Gastroesophageal sphincter (tissue), 4 donors: ENCODE measurements at regions not wholly inside any gene's neighbourhood (a gene's known extent, or its start where the extent isn't known, plus 50 kb on each side); places are given as distances from the start of the nearest gene placed in this dataset.
"Not testable (repeated sequence)": the region's sequence is repeated elsewhere in the genome, so short reads cannot be mapped to it uniquely, and the experiment has no call there.

Experiments
- ATAC-seq: fragments of 150-250 bp; one replicate; pipeline ENCODE4 v1.9.1; 2016; ENCODE audit warnings: mild to moderate bottlenecking, moderate library complexity
- H3K27ac ChIP-seq, 4 donors: fragments of 200-600 bp; sonication (generic) in 3 of 4; 1 replicate in 3 of 4; 2 replicates in 1 of 4; pipeline ENCODE4 v1.5.1; 2016 to 2019
- H3K27me3 ChIP-seq: fragments of 200-600 bp; sonication (generic); one replicate; pipeline ENCODE4 v1.5.1; 2019
- H3K36me3 ChIP-seq, 2 donors: fragments of 200-600 bp; sonication (generic); one replicate each; pipeline ENCODE4 v1.5.1; 2019; ENCODE audit warnings: control low read depth in 1 of 2
- H3K4me1 ChIP-seq, 3 donors: fragments of 200-600 bp; sonication (generic); 1 replicate in 2 of 3; 2 replicates in 1 of 3; pipeline ENCODE4 v1.5.1; 2016 to 2019; ENCODE audit warnings: control low read depth in 2 of 3
- H3K4me3 ChIP-seq, 2 donors: fragments of 200-600 bp; sonication (generic); one replicate each; pipeline ENCODE4 v1.5.1; 2019; ENCODE audit warnings: mild to moderate bottlenecking in 1 of 2, moderate library complexity in 1 of 2
- H3K9me3 ChIP-seq, 3 donors: fragments of 200-600 bp; sonication (generic); one replicate each; pipeline ENCODE4 v1.5.1; 2017 to 2019; ENCODE audit warnings: control low read depth in 2 of 3
- EP300 ChIP-seq: sonication (generic); formaldehyde crosslinking; IDR thresholded peaks from one replicate; pipeline ENCODE4 v1.6.1; 2017; ENCODE audit warnings: antibody characterized with exemption, mild to moderate bottlenecking
- POLR2A ChIP-seq, 2 donors: fragments of 450-650 bp; IDR thresholded peaks; one replicate each; pipeline ENCODE4 v1.6.1; 2017; ENCODE audit warnings: antibody characterized with exemption in 2 of 2, mild to moderate bottlenecking in 2 of 2, moderate library complexity in 1 of 2
- POLR2AphosphoS5 ChIP-seq: sonication (generic); formaldehyde crosslinking; IDR thresholded peaks from one replicate; pipeline ENCODE4 v1.6.1; 2017; ENCODE audit warnings: antibody characterized with exemption
- WGBS, 2 donors: methylation state at CpG; one replicate each; pipeline ENCODE4 v1.1.5; 2018; ENCODE audit warnings: low coverage in 1 of 2; 5-methylcytosine and 5-hydroxymethylcytosine counted together
- TF ChIP-seq, protein P1 (sequence below), 4 experiments: fragments of 200-600 bp in 2 of 4; fragments of 450-650 bp in 2 of 4; sonication (generic) in 1 of 4; IDR thresholded peaks; one replicate each; pipeline ENCODE4 v1.5.1; 2017 to 2019; ENCODE audit warnings: antibody characterized with exemption in 4 of 4, mild to moderate bottlenecking in 2 of 4, moderate library complexity in 2 of 4

DNA sequence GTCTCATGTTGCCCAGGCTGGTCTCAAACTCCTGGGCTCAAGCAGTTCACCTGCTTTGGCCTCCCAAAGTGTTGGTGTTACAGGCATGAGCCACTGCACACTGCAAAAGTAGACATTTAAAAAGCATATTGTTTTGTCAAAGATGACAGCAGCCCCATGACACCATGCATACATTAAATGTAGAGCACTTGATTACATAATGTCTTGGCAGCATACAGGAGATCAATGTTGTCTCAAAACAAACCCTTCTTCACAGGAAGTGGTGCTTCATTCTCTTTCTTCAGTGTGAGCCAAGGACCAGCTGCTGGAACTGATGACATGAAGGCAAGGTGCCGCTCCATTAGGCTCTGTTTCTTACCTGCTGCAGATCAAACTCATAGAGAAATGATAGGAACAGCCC, 218.4 kb downstream of the KLF6 start:
- H3K4me1 ChIP-seq = peaks cover 0 to 8% (median 0%) of the 10 kb centered on the region in 3 donors
- H3K27me3 ChIP-seq = no peaks in the 10 kb centered on the region
- no peak overlapping the region for H3K4me3 ChIP-seq
- peaks cover 0 to 5% (median 0%) of the 10 kb centered on the region in 3 donors for H3K9me3 ChIP-seq
- no peak for ATAC-seq
- H3K36me3 ChIP-seq = no peaks in the 10 kb centered on the region
- 92 to 100% methylated on average over 1 of the region's 1 CpG for WGBS, 2 donors
- TF ChIP-seq EP300 (no peak), POLR2A (IDR thresholded peaks at IDR 0.05) (no peak), POLR2AphosphoS5 (no peak)
- TF ChIP-seq, protein P1, sequence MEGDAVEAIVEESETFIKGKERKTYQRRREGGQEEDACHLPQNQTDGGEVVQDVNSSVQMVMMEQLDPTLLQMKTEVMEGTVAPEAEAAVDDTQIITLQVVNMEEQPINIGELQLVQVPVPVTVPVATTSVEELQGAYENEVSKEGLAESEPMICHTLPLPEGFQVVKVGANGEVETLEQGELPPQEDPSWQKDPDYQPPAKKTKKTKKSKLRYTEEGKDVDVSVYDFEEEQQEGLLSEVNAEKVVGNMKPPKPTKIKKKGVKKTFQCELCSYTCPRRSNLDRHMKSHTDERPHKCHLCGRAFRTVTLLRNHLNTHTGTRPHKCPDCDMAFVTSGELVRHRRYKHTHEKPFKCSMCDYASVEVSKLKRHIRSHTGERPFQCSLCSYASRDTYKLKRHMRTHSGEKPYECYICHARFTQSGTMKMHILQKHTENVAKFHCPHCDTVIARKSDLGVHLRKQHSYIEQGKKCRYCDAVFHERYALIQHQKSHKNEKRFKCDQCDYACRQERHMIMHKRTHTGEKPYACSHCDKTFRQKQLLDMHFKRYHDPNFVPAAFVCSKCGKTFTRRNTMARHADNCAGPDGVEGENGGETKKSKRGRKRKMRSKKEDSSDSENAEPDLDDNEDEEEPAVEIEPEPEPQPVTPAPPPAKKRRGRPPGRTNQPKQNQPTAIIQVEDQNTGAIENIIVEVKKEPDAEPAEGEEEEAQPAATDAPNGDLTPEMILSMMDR (IDR thresholded peaks at IDR 0.05) = no peak
- no peak overlapping the region for H3K27ac ChIP-seq

DNA sequence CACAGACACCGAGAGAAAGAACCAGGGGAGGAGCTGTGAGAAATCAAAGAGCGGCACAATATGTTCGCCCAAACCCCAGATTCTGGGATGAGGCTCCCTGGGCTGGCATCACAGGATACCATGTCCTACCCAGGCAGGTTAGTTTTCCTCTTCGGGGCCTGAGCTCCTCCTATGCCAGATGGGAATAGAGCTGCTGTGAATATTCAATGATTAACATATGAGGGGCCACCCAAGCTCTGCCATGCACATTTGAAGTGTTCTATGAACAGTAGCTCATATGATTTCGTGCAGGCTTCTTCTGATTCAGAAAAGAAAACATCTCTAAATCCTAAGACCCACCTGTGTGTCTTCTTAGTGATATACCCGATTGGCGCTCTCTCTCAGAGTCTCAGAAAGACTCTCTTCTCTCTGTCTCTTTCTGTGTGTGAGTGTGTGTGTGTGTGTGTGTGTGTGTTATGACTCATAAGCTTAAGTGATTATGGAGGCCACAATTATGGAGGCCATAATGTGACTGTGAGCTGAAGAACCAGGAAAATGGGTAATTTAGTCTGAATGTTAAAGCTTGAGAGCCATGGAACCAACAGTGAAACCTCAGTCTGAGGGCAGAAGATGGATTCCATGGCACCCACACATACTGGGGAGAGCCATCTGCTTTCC, 220.5 kb downstream of the KLF6 start:
- Histone ChIP-seq H3K4me3 (no peak overlapping the region), H3K9me3 (peaks cover 0 to 5% (median 0%) of the 10 kb centered on the region in 3 donors), H3K36me3 (no peaks in the 10 kb centered on the region), H3K4me1 (no peaks in the 10 kb centered on the region), H3K27ac (no peak overlapping the region), H3K27me3 (no peaks in the 10 kb centered on the region)
- TF ChIP-seq EP300 = no peak
- no peak for TF ChIP-seq POLR2A (IDR thresholded peaks at IDR 0.05)
- no peak for TF ChIP-seq POLR2AphosphoS5
- TF ChIP-seq, protein P1 (IDR thresholded peaks at IDR 0.05) = no peak
- 83 to 89% methylated on average over 1 to 7 of the region's 7 CpGs for WGBS, 2 donors
- ATAC-seq = no peak

DNA sequence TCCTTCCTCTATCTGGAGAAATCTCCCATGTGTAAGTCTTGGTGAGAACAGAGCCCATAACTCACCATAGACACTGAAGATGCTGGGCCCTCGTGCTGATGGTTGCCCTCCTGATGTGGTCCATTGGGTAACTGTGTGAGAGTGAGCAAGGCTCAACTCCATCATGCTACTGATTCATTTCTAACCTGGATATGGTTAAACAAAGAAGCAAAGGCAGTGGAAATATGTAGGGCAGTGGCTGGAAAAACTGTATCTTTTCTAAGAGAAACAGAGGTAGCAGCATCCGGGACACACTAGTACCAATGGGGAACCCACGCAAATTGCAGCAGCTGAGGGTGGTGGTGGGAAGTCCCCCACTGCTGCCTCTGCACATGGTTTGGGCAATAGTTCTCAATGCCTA, 221.7 kb downstream of the KLF6 start:
- 77 to 79% methylated on average over 2 to 3 of the region's 3 CpGs for WGBS, 2 donors
- Histone ChIP-seq H3K9me3 (peaks cover 0 to 5% (median 0%) of the 10 kb centered on the region in 3 donors), H3K4me1 (no peaks in the 10 kb centered on the region), H3K27me3 (no peaks in the 10 kb centered on the region), H3K4me3 (no peak overlapping the region), H3K36me3 (no peaks in the 10 kb centered on the region), H3K27ac (no peak overlapping the region)
- TF ChIP-seq POLR2AphosphoS5 (no peak), EP300 (no peak), POLR2A (IDR thresholded peaks at IDR 0.05) (no peak)
- TF ChIP-seq, protein P1 (IDR thresholded peaks at IDR 0.05) = no peak
- no peak for ATAC-seq

DNA sequence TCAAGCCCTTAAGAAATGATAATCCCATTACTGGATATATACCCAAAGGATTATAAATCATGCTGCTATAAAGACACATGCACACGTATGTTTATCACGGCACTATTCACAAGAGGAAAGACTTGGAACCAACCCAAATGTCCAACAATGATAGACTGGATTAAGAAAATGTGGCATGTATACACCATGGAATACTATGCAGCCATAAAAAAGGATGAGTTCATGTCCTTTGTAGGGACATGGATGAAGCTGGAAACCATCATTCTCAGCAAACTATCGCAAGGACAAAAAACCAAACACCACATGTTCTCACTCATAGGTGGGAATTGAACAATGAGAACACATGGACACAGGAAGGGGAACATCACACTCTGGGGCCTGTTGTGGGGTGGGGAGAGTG, 224.4 kb downstream of the KLF6 start:
- not testable (repeated sequence) for H3K27me3 ChIP-seq, ATAC-seq, H3K4me3 ChIP-seq, H3K27ac ChIP-seq, H3K9me3 ChIP-seq, H3K4me1 ChIP-seq, H3K36me3 ChIP-seq
- WGBS, 2 donors = 80 to 92% methylated on average over 1 to 2 of the region's 3 CpGs

DNA sequence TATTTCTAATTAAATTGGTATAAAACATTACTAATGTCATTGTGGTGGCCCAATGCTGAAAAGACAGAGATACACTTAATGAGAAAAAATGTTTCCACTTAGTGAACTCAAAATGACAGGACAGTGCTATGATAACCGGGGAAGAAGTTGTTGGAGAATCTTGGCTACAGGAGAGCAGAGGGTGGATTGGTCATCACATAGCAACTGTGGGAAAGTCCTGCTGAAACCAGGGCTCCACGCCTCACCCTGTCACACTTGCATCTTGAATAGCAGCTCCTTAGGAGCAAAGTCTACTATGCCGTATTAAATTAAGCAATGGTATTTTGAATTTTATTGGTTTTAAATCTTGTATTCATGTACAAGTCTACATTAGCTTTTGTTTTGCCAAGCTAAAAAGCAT, 225.5 kb downstream of the KLF6 start:
- Histone ChIP-seq H3K36me3 (no peaks in the 10 kb centered on the region), H3K4me3 (no peak overlapping the region), H3K27ac (no peak overlapping the region), H3K9me3 (no peaks in the 10 kb centered on the region), H3K4me1 (no peaks in the 10 kb centered on the region), H3K27me3 (no peaks in the 10 kb centered on the region)
- 85 to 100% methylated on average over 1 to 3 of the region's 3 CpGs for WGBS, 2 donors
- no peak for ATAC-seq
- TF ChIP-seq, protein P1 (IDR thresholded peaks at IDR 0.05) = no peak
- TF ChIP-seq POLR2AphosphoS5 (no peak), POLR2A (IDR thresholded peaks at IDR 0.05) (no peak), EP300 (no peak)
